IMR-90 (cell line): ENCODE measurements at regions not wholly inside any gene's neighbourhood (a gene's known extent, or its start where the extent isn't known, plus 50 kb on each side); places are given as distances from the start of the nearest gene placed in this dataset.

Source experiments
- ATAC-seq: fragments of 200-7000 bp; cut with Tn5 transposase; 2 replicates; pipeline ENCODE4 v1.9.1; 2020; ENCODE audit warnings: low read depth, mild to moderate bottlenecking, moderate library complexity
- BruUV-seq: library from RNA; stranded (reverse); fragments of 400-500 nt; replicated peaks from 2 replicates; lab custom pipeline; 2021; lab: Mats Ljungman, UMichigan
- CTCF ChIA-PET: fragments of 300-600 bp; formaldehyde crosslinking; extraction: SDS; loops from one replicate; lab custom pipeline; 2021; ENCODE audit warnings: antibody characterized with exemption; lab: Yijun Ruan, JAX
- POLR2A ChIA-PET: fragments of 300-600 bp; sonication (Branson Sonifier 250); formaldehyde crosslinking; loops from one replicate; lab custom pipeline; 2022; ENCODE audit warnings: antibody characterized with exemption; ENCODE audit not compliant: unreplicated experiment; lab: Charles Lee
- DNase-seq: peaks from one replicate; pipeline ENCODE4 v3.0.0; 2013
- H2AFZ ChIP-seq: replicated peaks from 2 replicates; pipeline ENCODE3; 2013; ENCODE audit warnings: low read length, mild to moderate bottlenecking; ENCODE audit not compliant: poor library complexity
- H2AK5ac ChIP-seq: 2 replicates; pipeline ENCODE4 v1.6.1; 2013; ENCODE audit warnings: low read depth, low read length, inconsistent platforms
- H2AK9ac ChIP-seq: replicated peaks from 2 replicates; pipeline ENCODE3; 2013; ENCODE audit warnings: mild to moderate bottlenecking, low read depth, low read length, moderate library complexity; ENCODE audit not compliant: poor library complexity
- H2BK120ac ChIP-seq: 2 replicates; pipeline ENCODE4 v1.6.1; 2013; ENCODE audit warnings: low read depth, low read length, inconsistent platforms
- H2BK15ac ChIP-seq: 3 replicates; pipeline ENCODE4 v1.6.1; 2013; ENCODE audit warnings: low read depth, low read length, inconsistent platforms
- H2BK20ac ChIP-seq: 2 replicates; pipeline ENCODE4 v1.6.1; 2013; ENCODE audit warnings: low read depth, mild to moderate bottlenecking, inconsistent platforms, low read length, moderate library complexity
- H2BK5ac ChIP-seq: 2 replicates; pipeline ENCODE4 v1.6.1; 2013; ENCODE audit warnings: mild to moderate bottlenecking, low read depth, low read length, inconsistent platforms; ENCODE audit not compliant: poor library complexity, severe bottlenecking
- H3K14ac ChIP-seq: replicated peaks from 2 replicates; pipeline ENCODE4 v1.6.1; 2013; ENCODE audit warnings: low read depth, low read length, inconsistent platforms
- H3K18ac ChIP-seq: 2 replicates; pipeline ENCODE4 v1.6.1; 2013; ENCODE audit warnings: low read depth, low read length, control low read depth
- H3K23ac ChIP-seq: 2 replicates; pipeline ENCODE4 v1.6.1; 2013; ENCODE audit warnings: low read depth, low read length, inconsistent platforms
- H3K27ac ChIP-seq: 2 replicates; pipeline ENCODE4 v1.5.1; 2013; ENCODE audit warnings: mild to moderate bottlenecking, control low read depth, low read length; ENCODE audit not compliant: insufficient read depth
- H3K27me3 ChIP-seq: 2 replicates; pipeline ENCODE4 v1.6.1; 2013; ENCODE audit warnings: low read length; ENCODE audit not compliant: control insufficient read depth, insufficient read depth
- H3K36me3 ChIP-seq: 2 replicates; pipeline ENCODE4 v1.6.1; 2013; ENCODE audit warnings: low read length, mixed read lengths; ENCODE audit not compliant: control insufficient read depth, insufficient read depth
- H3K4ac ChIP-seq: 2 replicates; pipeline ENCODE4 v1.6.1; 2013; ENCODE audit warnings: low read depth, low read length, inconsistent platforms
- H3K4me1 ChIP-seq: 2 replicates; pipeline ENCODE4 v1.6.1; 2013; ENCODE audit warnings: low read length, mixed read lengths; ENCODE audit not compliant: control insufficient read depth, insufficient read depth
- H3K4me2 ChIP-seq: 2 replicates; pipeline ENCODE4 v1.6.1; 2013; ENCODE audit warnings: low read depth, mild to moderate bottlenecking, control low read depth, low read length, moderate library complexity
- H3K4me3 ChIP-seq: 2 replicates; pipeline ENCODE4 v1.5.1; 2013; ENCODE audit warnings: low read depth, mild to moderate bottlenecking, control low read depth, low read length, moderate library complexity; ENCODE audit not compliant: insufficient read depth
- H3K56ac ChIP-seq: 2 replicates; pipeline ENCODE4 v1.6.1; 2013; ENCODE audit warnings: low read length, inconsistent platforms; ENCODE audit not compliant: insufficient read depth; ENCODE audit errors: extremely low read depth
- H3K79me1 ChIP-seq, 2 experiments: 2 replicates each; pipeline ENCODE4 v1.6.1; 2013; ENCODE audit warnings: low read length in 2 of 2, inconsistent platforms in 1 of 2, low read depth in 1 of 2
- H3K9ac ChIP-seq: 2 replicates; pipeline ENCODE4 v1.6.1; 2013; ENCODE audit warnings: low read depth, low read length, control low read depth
- H3K9me1 ChIP-seq: 2 replicates; pipeline ENCODE4 v1.6.1; 2013; ENCODE audit warnings: low read length, inconsistent platforms; ENCODE audit not compliant: insufficient read depth
- H3K9me3 ChIP-seq: 2 replicates; pipeline ENCODE4 v1.6.1; 2013; ENCODE audit warnings: low read length; ENCODE audit not compliant: control insufficient read depth, insufficient read depth
- H4K20me1 ChIP-seq: 2 replicates; pipeline ENCODE4 v1.6.1; 2013; ENCODE audit warnings: low read length, inconsistent platforms; ENCODE audit not compliant: insufficient read depth
- H4K5ac ChIP-seq: 2 replicates; pipeline ENCODE4 v1.6.1; 2013; ENCODE audit warnings: mild to moderate bottlenecking, low read depth, low read length, control low read depth
- H4K8ac ChIP-seq, 2 experiments: 2 replicates each; pipeline ENCODE4 v1.6.1; 2013; ENCODE audit warnings: low read depth in 2 of 2, low read length in 2 of 2, control low read depth in 1 of 2, inconsistent platforms in 1 of 2
- H4K91ac ChIP-seq: 2 replicates; pipeline ENCODE4 v1.6.1; 2013; ENCODE audit warnings: low read depth, low read length, inconsistent platforms; ENCODE audit not compliant: insufficient read depth
- BHLHE40 ChIP-seq: fragments of 150-350 bp; IDR thresholded peaks from 2 replicates; pipeline ENCODE4 v1.6.1; 2016; ENCODE audit warnings: mild to moderate bottlenecking, low read depth, low read length
- CEBPB ChIP-seq: IDR thresholded peaks from 2 replicates; pipeline ENCODE4 v1.6.1; 2012; ENCODE audit warnings: low read depth, low read length, improper control_type of control experiment
- CHD1 ChIP-seq: IDR thresholded peaks from 2 replicates; pipeline ENCODE4 v1.6.1; 2012; ENCODE audit warnings: low read depth, low read length, improper control_type of control experiment
- CTCF ChIP-seq: conservative IDR thresholded peaks from 2 replicates; pipeline ENCODE4 v1.5.1; 2012; ENCODE audit warnings: mild to moderate bottlenecking, low read depth, low read length, improper control_type of control experiment
- FOS ChIP-seq: fragments of 150-350 bp; IDR thresholded peaks from 2 replicates; pipeline ENCODE4 v1.6.1; 2016; ENCODE audit warnings: low read depth, low read length
- MAFK ChIP-seq: IDR thresholded peaks from 2 replicates; pipeline ENCODE4 v1.6.1; 2012; ENCODE audit warnings: low read depth, low read length, improper control_type of control experiment
- MAZ ChIP-seq: IDR thresholded peaks from 2 replicates; pipeline ENCODE4 v1.6.1; 2012; ENCODE audit warnings: low read depth, mild to moderate bottlenecking, low read length, improper control_type of control experiment, moderate library complexity, borderline replicate concordance
- MXI1 ChIP-seq: IDR thresholded peaks from 2 replicates; pipeline ENCODE4 v1.6.1; 2012; ENCODE audit warnings: low read depth, mild to moderate bottlenecking, low read length, moderate library complexity, borderline replicate concordance
- NFE2L2 ChIP-seq: fragments of 150-350 bp; IDR thresholded peaks from 2 replicates; pipeline ENCODE4 v1.6.1; 2016; ENCODE audit warnings: low read depth, mild to moderate bottlenecking, low read length
- POLR2A ChIP-seq: IDR thresholded peaks from 2 replicates; pipeline ENCODE4 v1.6.1; 2012; ENCODE audit warnings: mild to moderate bottlenecking, low read depth, low read length
- RAD21 ChIP-seq: IDR thresholded peaks from 2 replicates; pipeline ENCODE4 v1.6.1; 2012; ENCODE audit warnings: low read length, improper control_type of control experiment
- RCOR1 ChIP-seq: IDR thresholded peaks from 2 replicates; pipeline ENCODE4 v1.6.1; 2012; ENCODE audit warnings: mild to moderate bottlenecking, low read length, improper control_type of control experiment; ENCODE audit not compliant: insufficient replicate concordance
- RFX5 ChIP-seq: IDR thresholded peaks from 2 replicates; pipeline ENCODE4 v1.8.0; 2012; ENCODE audit warnings: low read depth, mild to moderate bottlenecking, low read length, moderate library complexity
- SMC3 ChIP-seq: fragments of 150-350 bp; IDR thresholded peaks from 2 replicates; pipeline ENCODE4 v1.6.1; 2016; ENCODE audit warnings: low read depth, mild to moderate bottlenecking, antibody characterized with exemption, low read length, moderate library complexity
- WGBS, 2 experiments: methylation state at CpG; one replicate each; pipeline versions ENCODE4 v1.1.5 to v1.1.7; 2013; ENCODE audit warnings: missing lambda C conversion rate in 2 of 2; ENCODE audit not compliant: insufficient read length in 1 of 2; ENCODE audit errors: extremely low coverage in 2 of 2; 5-methylcytosine and 5-hydroxymethylcytosine counted together
- dilution Hi-C: fragments of 300-500 bp; cut with HindIII; formaldehyde crosslinking; loops from one replicate; pipeline ENCODE4 v1.14.3; 2018; ENCODE audit warnings: low sequenced_read_pairs; ENCODE audit not compliant: unreplicated experiment
- in situ Hi-C: fragments of 300-500 bp; cut with MboI; formaldehyde crosslinking; loops from 3 replicates; pipeline ENCODE4 v1.14.3; 2019; ENCODE audit warnings: low sequenced_read_pairs, inconsistent platforms, mixed read lengths
- intact Hi-C: fragments of 100-400 bp; cut with micrococcal nuclease; formaldehyde crosslinking; loops from 2 replicates; pipeline ENCODE4 v1.10.0; 2022
- TF ChIP-seq, protein P1 (sequence below): fragments of 150-350 bp; IDR thresholded peaks from 2 replicates; pipeline ENCODE4 v1.6.1; 2017; ENCODE audit warnings: mild to moderate bottlenecking, antibody characterized with exemption, low read length, low read depth
- TF ChIP-seq, protein P2 (sequence below): fragments of 150-350 bp; IDR thresholded peaks from 2 replicates; pipeline ENCODE4 v1.6.1; 2016; ENCODE audit warnings: low read depth, mild to moderate bottlenecking, low read length, moderate library complexity, borderline replicate concordance

GRCh38 chr15:47888385-47889100 lies 171.2 kb downstream of the SEMA6D start:
- no peak overlapping the region for H2AK9ac ChIP-seq
- no peaks in the 10 kb centered on the region for H3K4me1 ChIP-seq
- H3K27ac ChIP-seq = no peak overlapping the region
- no peaks in the 10 kb centered on the region for H3K27me3 ChIP-seq
- no peak overlapping the region for H3K18ac ChIP-seq
- H2AFZ ChIP-seq = no peak overlapping the region
- no peak overlapping the region for H4K5ac ChIP-seq
- no peak overlapping the region for H2BK15ac ChIP-seq
- H4K91ac ChIP-seq = no peak overlapping the region
- no peaks in the 10 kb centered on the region for H4K20me1 ChIP-seq
- DNase-seq (no peak), ATAC-seq (no peak)
- no peak overlapping the region for H2BK120ac ChIP-seq
- no peaks in the 10 kb centered on the region for H3K9me3 ChIP-seq
- POLR2A ChIA-PET = no interaction called here
- H2AK5ac ChIP-seq = no peak overlapping the region
- in situ Hi-C loops (no loop called here), dilution Hi-C loops (no loop called here), intact Hi-C loops (no loop called here)
- TF ChIP-seq, protein P1, sequence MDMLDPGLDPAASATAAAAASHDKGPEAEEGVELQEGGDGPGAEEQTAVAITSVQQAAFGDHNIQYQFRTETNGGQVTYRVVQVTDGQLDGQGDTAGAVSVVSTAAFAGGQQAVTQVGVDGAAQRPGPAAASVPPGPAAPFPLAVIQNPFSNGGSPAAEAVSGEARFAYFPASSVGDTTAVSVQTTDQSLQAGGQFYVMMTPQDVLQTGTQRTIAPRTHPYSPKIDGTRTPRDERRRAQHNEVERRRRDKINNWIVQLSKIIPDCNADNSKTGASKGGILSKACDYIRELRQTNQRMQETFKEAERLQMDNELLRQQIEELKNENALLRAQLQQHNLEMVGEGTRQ = no peak
- no peak for TF ChIP-seq BHLHE40
- TF ChIP-seq NFE2L2 = no peak
- TF ChIP-seq MXI1 = no peak
- TF ChIP-seq RFX5 = no peak
- no peak for TF ChIP-seq MAFK
- no peak for TF ChIP-seq POLR2A
- no peak for TF ChIP-seq FOS
- no peak for TF ChIP-seq CEBPB
- TF ChIP-seq RAD21 = no peak
- TF ChIP-seq SMC3 = no peak
- TF ChIP-seq MAZ = no peak
- TF ChIP-seq CTCF = no peak
- TF ChIP-seq, protein P2, sequence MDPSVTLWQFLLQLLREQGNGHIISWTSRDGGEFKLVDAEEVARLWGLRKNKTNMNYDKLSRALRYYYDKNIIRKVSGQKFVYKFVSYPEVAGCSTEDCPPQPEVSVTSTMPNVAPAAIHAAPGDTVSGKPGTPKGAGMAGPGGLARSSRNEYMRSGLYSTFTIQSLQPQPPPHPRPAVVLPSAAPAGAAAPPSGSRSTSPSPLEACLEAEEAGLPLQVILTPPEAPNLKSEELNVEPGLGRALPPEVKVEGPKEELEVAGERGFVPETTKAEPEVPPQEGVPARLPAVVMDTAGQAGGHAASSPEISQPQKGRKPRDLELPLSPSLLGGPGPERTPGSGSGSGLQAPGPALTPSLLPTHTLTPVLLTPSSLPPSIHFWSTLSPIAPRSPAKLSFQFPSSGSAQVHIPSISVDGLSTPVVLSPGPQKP = no peak
- TF ChIP-seq CHD1 = no peak
- TF ChIP-seq RCOR1 = no peak
- H3K36me3 ChIP-seq = no peaks in the 10 kb centered on the region
- no peak overlapping the region for H3K4ac ChIP-seq
- no peak overlapping the region for H3K14ac ChIP-seq
- no peaks in the 10 kb centered on the region for H3K79me1 ChIP-seq
- H2BK20ac ChIP-seq = no peak overlapping the region
- H3K9me1 ChIP-seq = no peaks in the 10 kb centered on the region
- CTCF ChIA-PET = no interaction called here
- H3K23ac ChIP-seq = no peak overlapping the region
- no peak overlapping the region for H2BK5ac ChIP-seq
- H3K4me2 ChIP-seq = no peak overlapping the region
- H3K9ac ChIP-seq = no peak overlapping the region
- H3K56ac ChIP-seq = no peak overlapping the region
- H4K8ac ChIP-seq = no peak overlapping the region
- BruUV-seq = no TSS peak
- no CpG with 5 or more reads among the region's 2 CpGs for WGBS, 2 experiments
- H3K4me3 ChIP-seq = no peak overlapping the region
